ENCODE measurements at regions not wholly inside any gene's neighbourhood (a gene's known extent, or its start where the extent isn't known, plus 50 kb on each side); places are given as distances from the start of the nearest gene placed in this dataset.

GRCh38 chr1:81221564-81221963, 579.2 kb upstream of the ADGRL2 start:
- TF ChIP-seq CTCF (IDR thresholded peaks at IDR 0.05), result no peak
- TF ChIP-seq POLR2A (IDR thresholded peaks at IDR 0.05), result no peak

Data from prostate gland (tissue), 2 donors.